HG03378 (cell line): ENCODE measurements at regions not wholly inside any gene's neighbourhood (a gene's known extent, or its start where the extent isn't known, plus 50 kb on each side); places are given as distances from the start of the nearest gene placed in this dataset.
"Not testable (repeated sequence)": the region's sequence is repeated elsewhere in the genome, so short reads cannot be mapped to it uniquely, and the experiment has no call there.

ENCODE experiments used
- ATAC-seq: cut with Tn5 transposase; IDR thresholded peaks from one replicate; pipeline ENCODE4 v1.9.1; 2021; ENCODE audit warnings: mild to moderate bottlenecking, moderate library complexity; ENCODE audit not compliant: unreplicated experiment

- ATAC-seq, result not testable (repeated sequence)
Measured at GRCh38 chr1:185517301-185517700, 200.3 kb upstream of the IVNS1ABP start.

DNA sequence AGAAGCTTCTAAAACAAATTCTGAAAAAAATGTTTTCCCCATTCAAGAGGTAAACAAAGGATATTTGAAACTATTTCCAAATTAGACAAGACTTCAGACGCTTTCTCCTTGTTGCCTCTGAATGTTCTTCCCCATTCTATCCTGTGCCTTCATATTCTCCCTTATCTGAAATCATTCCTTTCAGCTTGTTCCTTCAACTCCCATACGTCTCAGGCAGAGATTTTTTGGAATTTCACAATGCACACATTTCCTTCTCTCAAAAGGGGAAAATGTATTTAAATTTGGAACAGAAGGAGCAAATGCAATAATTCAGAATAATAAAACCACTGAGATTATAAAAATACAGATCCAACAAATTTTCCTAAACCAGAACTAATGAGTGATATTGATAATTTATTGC lies 198.7 kb upstream of the IVNS1ABP start:
- no peak for ATAC-seq

DNA sequence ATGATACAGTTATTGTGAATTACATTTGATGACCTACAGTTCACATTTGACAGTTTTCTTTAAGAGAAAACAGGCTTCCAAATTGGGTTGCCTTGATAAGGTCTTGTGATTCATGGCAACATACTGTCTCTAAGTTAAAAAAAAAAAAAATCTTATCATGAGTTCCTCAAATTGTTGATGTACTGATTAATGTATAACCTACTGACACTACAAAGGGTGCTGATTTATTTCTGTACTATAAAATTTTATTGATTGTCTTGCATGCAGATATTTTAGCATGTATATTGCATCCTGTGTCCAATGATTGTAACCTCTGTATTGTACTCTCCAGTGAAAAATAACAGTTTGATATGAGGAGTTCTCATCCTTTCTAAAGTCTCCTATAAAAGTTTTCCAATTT lies 197.3 kb upstream of the IVNS1ABP start:
- ATAC-seq, result no peak

DNA sequence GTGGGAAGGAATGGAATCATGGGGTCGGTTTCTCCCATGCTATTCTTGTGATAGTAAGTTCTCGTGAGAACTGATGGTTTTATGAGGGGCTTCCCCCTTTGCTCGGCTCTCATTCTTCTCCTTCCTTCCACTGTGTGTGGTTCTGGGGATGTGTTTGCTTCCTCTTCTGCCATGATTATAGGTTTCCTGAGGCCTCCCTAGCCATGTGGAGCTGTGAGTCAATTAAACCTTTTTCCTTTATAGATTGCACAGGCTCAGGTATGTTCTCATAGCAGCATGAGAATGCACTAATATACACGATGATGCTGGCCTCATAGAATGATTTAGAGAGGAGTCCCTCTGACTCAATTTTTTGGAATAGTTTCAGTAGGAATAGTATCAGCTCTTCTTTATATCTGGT lies 195.4 kb upstream of the IVNS1ABP start:
- ATAC-seq, result no peak

- ATAC-seq, result no peak
Measured at GRCh38 chr1:185501099-185501498, 184.1 kb upstream of the IVNS1ABP start.

- ATAC-seq, result no peak
Measured at GRCh38 chr1:185500001-185500626, 183.1 kb upstream of the IVNS1ABP start.

- ATAC-seq, result no peak
Measured at GRCh38 chr1:185498207-185498606, 181.2 kb upstream of the IVNS1ABP start.

- ATAC-seq, result no peak
Measured at GRCh38 chr1:185497177-185497576, 180.1 kb upstream of the IVNS1ABP start.

DNA sequence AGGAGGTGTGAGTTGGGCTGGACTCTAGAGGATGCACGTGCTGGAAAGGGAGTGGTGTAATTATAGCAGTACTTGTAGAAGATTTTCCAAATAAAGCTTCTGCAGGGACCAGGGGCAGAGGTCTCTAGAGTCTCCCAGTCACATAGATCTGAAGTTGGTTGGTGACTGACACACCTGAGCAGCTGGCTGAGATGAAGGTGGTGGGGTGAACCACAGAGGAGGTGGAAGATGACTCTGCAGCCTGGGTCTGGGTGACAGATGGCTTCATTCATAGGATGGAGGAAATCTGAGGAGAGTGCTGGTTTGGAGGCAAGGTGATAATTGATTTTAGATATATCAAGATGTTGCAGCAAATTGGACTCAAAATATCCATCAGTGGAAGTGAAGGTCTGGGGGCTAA lies 178.9 kb upstream of the IVNS1ABP start:
- no peak for ATAC-seq

DNA sequence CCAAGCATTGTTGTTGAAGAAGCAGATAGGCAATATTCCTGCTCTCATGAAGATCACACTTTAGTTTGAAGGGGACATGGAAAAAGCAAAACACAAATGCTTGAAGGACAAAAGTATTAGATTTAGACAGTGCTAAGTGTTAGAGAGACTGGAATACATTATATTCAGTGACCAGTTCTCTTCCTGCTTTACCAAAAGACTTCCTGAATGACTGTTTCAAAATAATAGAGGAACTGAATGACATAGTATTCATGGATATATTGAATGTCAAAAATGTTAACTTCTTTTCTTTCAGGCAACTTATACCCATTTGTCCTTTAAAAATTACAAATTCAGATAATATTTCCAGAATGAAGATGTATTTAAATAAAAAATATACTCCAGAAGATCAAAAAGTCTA lies 178.0 kb upstream of the IVNS1ABP start:
- ATAC-seq, result no peak

- no peak for ATAC-seq
Measured at GRCh38 chr1:185492089-185492825, 175.2 kb upstream of the IVNS1ABP start.

DNA sequence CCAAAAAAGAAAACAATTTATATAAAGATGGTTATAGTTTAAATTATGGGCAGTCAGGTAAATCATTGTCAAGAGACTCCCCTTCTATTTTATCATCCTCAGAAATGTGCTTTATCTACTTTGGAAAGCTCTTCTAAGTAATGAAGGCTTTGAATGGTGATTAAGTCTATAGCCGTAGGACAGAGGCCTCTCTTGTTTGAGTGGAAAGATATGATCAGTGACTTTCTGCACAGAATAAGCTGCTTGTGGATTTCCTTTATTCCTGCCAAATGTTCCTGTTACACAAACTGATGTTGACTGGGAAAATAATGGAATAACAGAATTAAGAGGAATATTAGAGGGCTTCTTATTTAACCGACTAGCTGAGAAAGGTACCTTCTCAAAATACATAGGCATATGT lies 174.6 kb upstream of the IVNS1ABP start:
- ATAC-seq, result no peak

- no peak for ATAC-seq
Measured at GRCh38 chr1:185490924-185491323, 173.9 kb upstream of the IVNS1ABP start.

- no peak for ATAC-seq
Measured at GRCh38 chr1:185489406-185489805, 172.4 kb upstream of the IVNS1ABP start.

DNA sequence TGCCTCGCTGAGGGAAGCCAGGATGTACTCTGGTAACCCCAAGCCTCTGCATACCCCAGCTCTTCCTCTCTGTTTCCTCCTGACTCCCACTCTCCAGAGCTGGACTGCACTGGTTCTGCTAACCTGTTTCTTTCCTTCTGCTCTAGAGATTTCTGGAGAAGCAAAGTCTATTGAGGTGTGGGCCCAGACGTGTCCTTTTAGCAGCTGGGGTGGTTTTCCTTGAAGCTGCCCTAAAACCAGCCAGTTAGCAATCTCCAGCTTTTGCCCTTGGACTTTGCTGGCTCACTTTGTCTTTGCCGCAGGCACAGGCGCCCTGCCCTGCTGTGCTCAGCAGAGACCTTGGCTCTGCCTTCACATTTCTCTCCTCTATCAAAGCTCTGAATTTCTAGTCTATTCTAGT lies 171.8 kb upstream of the IVNS1ABP start:
- ATAC-seq, result no peak

GRCh38 chr1:185487936-185488335 lies 170.9 kb upstream of the IVNS1ABP start:
- no peak for ATAC-seq

GRCh38 chr1:185487026-185487425 lies 170.0 kb upstream of the IVNS1ABP start:
- ATAC-seq, result no peak

GRCh38 chr1:185486346-185486745 lies 169.3 kb upstream of the IVNS1ABP start:
- no peak for ATAC-seq

DNA sequence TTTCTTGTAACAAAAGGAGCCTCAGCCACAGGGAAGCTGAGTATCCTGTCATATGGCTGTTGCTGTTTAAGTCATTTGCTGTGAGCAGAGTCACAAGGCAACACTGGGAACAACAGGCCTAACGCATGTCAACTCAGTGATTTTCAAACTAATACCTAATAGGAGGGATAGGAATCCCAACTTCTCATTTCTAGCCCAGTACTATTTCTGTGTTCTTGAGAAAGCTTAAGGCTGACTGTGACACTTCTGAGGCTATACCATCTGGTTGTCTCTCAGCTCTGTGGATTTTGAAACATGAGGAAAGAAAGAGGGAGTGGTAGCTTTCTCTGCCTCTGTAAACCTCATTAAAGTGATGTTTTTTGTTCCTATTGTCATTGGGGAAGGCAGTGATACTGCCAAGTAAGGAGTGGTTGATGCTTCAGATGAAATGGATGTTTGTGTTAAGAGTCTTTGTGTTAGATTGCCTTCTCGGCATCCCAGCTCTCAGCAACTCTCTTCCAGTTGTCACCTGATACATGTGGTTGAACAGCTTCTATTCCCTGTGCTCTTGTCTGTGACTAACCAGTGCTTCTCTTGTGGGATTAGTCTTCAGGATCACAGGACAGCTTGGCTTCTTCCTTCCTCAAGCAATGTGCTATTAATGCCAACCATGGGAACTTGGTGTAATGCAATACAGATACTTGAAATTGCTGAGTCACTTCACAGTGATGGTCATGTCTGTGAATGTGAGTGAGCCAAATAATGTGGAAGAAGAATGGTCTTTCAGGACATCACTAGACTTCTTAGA lies 166.8 kb upstream of the IVNS1ABP start:
- ATAC-seq, result no peak

GRCh38 chr1:185483217-185483616 lies 166.2 kb upstream of the IVNS1ABP start:
- no peak for ATAC-seq

DNA sequence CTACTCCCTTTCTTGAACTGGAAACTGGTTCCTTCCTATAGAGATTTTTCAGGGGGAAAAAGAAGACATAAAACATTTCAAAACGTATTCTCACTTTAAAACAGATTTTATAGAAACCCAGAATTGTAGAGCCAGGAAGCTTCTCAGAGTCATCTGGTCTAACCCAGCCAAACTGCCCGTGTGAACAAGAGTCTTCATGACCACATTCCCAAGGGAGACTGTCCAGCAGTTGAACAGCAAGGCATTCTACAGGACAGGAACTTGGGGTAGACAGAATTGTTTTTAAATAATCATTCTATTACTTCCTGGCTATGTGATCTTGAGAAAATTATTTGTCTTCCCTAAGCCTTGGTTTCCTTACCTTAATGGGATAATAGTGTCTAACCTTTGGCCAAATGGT lies 163.5 kb upstream of the IVNS1ABP start:
- no peak for ATAC-seq

GRCh38 chr1:185479796-185480195 lies 162.8 kb upstream of the IVNS1ABP start:
- ATAC-seq, result no peak
